Thyroid gland (tissue), 4 donors: ENCODE measurements at regions not wholly inside any gene's neighbourhood (a gene's known extent, or its start where the extent isn't known, plus 50 kb on each side); places are given as distances from the start of the nearest gene placed in this dataset.

Experiments used
- DNase-seq, 2 donors: peaks; one replicate each; pipeline ENCODE4 v3.0.0-alpha.2; 2019
- H3K27ac ChIP-seq, 3 donors: fragments of 200-600 bp; sonication (generic); 1 replicate in 2 of 3; 2 replicates in 1 of 3; pipeline ENCODE4 v1.5.1; 2016 to 2019; ENCODE audit warnings: mild to moderate bottlenecking in 1 of 3, moderate library complexity in 1 of 3
- H3K27me3 ChIP-seq: fragments of 200-600 bp; sonication (generic); one replicate; pipeline ENCODE4 v1.5.1; 2019
- H3K36me3 ChIP-seq, 2 donors: fragments of 200-600 bp; sonication (generic); one replicate each; pipeline ENCODE4 v1.5.1; 2016 to 2019
- H3K4me1 ChIP-seq, 2 donors: fragments of 200-600 bp; sonication (generic); one replicate each; pipeline ENCODE4 v1.5.1; 2017 to 2019
- H3K4me3 ChIP-seq, 3 donors: fragments of 200-600 bp; sonication (generic); replicated peaks in 1 of 3; 1 replicate in 2 of 3; 2 replicates in 1 of 3; pipeline ENCODE4 v1.5.1; 2016; ENCODE audit warnings: mild to moderate bottlenecking in 1 of 3
- H3K9me3 ChIP-seq: fragments of 200-600 bp; sonication (generic); one replicate; pipeline ENCODE4 v1.5.1; 2017
- CTCF ChIP-seq, 6 experiments: fragments of 200-600 bp in 3 of 6; fragments of 450-650 bp in 3 of 6; sonication (generic) in 3 of 6; IDR thresholded peaks; one replicate each; pipeline ENCODE4 v1.5.1; 2016 to 2019; ENCODE audit warnings: antibody characterized with exemption in 6 of 6, mild to moderate bottlenecking in 2 of 6, inconsistent platforms in 1 of 6, moderate library complexity in 1 of 6
- POLR2A ChIP-seq, 2 donors: fragments of 450-650 bp; IDR thresholded peaks; one replicate each; pipeline ENCODE4 v1.6.1; 2017; ENCODE audit warnings: antibody characterized with exemption in 2 of 2, mild to moderate bottlenecking in 2 of 2, moderate library complexity in 1 of 2
- WGBS, 2 donors: methylation state at CpG; one replicate each; pipeline ENCODE4 v1.1.5; 2017; 5-methylcytosine and 5-hydroxymethylcytosine counted together
- intact Hi-C: fragments of 100-400 bp; cut with DNase I; formaldehyde crosslinking; loops from one replicate; pipeline ENCODE4 v1.15.1; 2023

- TF ChIP-seq POLR2A (IDR thresholded peaks at IDR 0.05) (no peak), CTCF (IDR thresholded peaks at IDR 0.05) (no peak)
- no peak overlapping the region for H3K27ac ChIP-seq
- no peaks in the 10 kb centered on the region for H3K4me1 ChIP-seq
- no peaks in the 10 kb centered on the region for H3K9me3 ChIP-seq
- no peaks in the 10 kb centered on the region for H3K36me3 ChIP-seq
- H3K27me3 ChIP-seq: no peaks in the 10 kb centered on the region
- WGBS, 2 donors: 88 to 97% methylated on average over 1 of the region's 1 CpG
- DNase-seq: no peak
- no peak overlapping the region for H3K4me3 ChIP-seq
- intact Hi-C loops: no loop called here
These were observed 850.5 kb upstream of the GJE1 start for GRCh38 chr6:141282263-141282662.

- Histone ChIP-seq H3K27ac (no peak overlapping the region), H3K4me1 (no peaks in the 10 kb centered on the region), H3K9me3 (no peaks in the 10 kb centered on the region), H3K36me3 (no peaks in the 10 kb centered on the region), H3K27me3 (no peaks in the 10 kb centered on the region), H3K4me3 (no peak overlapping the region)
- DNase-seq: no peak
- intact Hi-C loops: no loop called here
- TF ChIP-seq POLR2A (IDR thresholded peaks at IDR 0.05) (no peak), CTCF (IDR thresholded peaks at IDR 0.05) (no peak)
These were observed 863.0 kb upstream of the GJE1 start for GRCh38 chr6:141269684-141270083.

GRCh38 chr6:141267420-141267819 lies 865.3 kb upstream of the GJE1 start:
- H3K4me1 ChIP-seq: no peaks in the 10 kb centered on the region
- H3K36me3 ChIP-seq: no peaks in the 10 kb centered on the region
- TF ChIP-seq POLR2A (IDR thresholded peaks at IDR 0.05) (no peak), CTCF (IDR thresholded peaks at IDR 0.05) (no peak)
- no peak overlapping the region for H3K4me3 ChIP-seq
- no peak for DNase-seq
- H3K27ac ChIP-seq: no peak overlapping the region
- 94 to 96% methylated on average over 6 of the region's 6 CpGs for whole genome bisulfite sequencing, 2 donors
- H3K9me3 ChIP-seq: no peaks in the 10 kb centered on the region
- no peaks in the 10 kb centered on the region for H3K27me3 ChIP-seq
- intact Hi-C loops: no loop called here

- Histone ChIP-seq H3K36me3 (no peaks in the 10 kb centered on the region), H3K4me1 (peaks cover 3 to 7% of the 10 kb centered on the region in 2 donors), H3K27ac (no peak overlapping the region), H3K4me3 (no peak overlapping the region), H3K9me3 (no peaks in the 10 kb centered on the region), H3K27me3 (no peaks in the 10 kb centered on the region)
- no peak for DNase-seq
- intact Hi-C loops: no loop called here
- no peak for TF ChIP-seq POLR2A (IDR thresholded peaks at IDR 0.05)
- TF ChIP-seq CTCF (IDR thresholded peaks at IDR 0.05): no peak
- 52 to 56% methylated on average over 4 of the region's 4 CpGs for WGBS, 2 donors
These were observed 866.7 kb upstream of the GJE1 start for GRCh38 chr6:141265756-141266623.

- Histone ChIP-seq H3K36me3 (no peaks in the 10 kb centered on the region), H3K4me3 (no peak overlapping the region), H3K27me3 (no peaks in the 10 kb centered on the region), H3K4me1 (peaks cover 3 to 7% of the 10 kb centered on the region in 2 donors), H3K27ac (no peak overlapping the region), H3K9me3 (no peaks in the 10 kb centered on the region)
- intact Hi-C loops: no loop called here
- TF ChIP-seq POLR2A (IDR thresholded peaks at IDR 0.05): no peak
- TF ChIP-seq CTCF (IDR thresholded peaks at IDR 0.05): no peak
- 84% methylated on average over 4 of the region's 4 CpGs for WGBS, 2 donors
- DNase-seq: no peak
These were observed 868.6 kb upstream of the GJE1 start for GRCh38 chr6:141264101-141264500.
